WTC11 (cell line): ENCODE measurements at regions not wholly inside any gene's neighbourhood (a gene's known extent, or its start where the extent isn't known, plus 50 kb on each side); places are given as distances from the start of the nearest gene placed in this dataset.
A peak's percentile ranks its signal among the peaks of the same experiment; 100 is the strongest.

ENCODE experiments used
- ATAC-seq: fragments of 200-7000 bp; cut with Tn5 transposase; 2 replicates; pipeline ENCODE4 v1.10.0; 2021; ENCODE audit warnings: mild to moderate bottlenecking, moderate library complexity
- CTCF ChIA-PET: fragments of 300-600 bp; sonication (Branson Sonifier 250); formaldehyde crosslinking; loops from one replicate; lab custom pipeline; 2021; ENCODE audit warnings: antibody characterized with exemption; lab: Charles Lee
- POLR2A ChIA-PET: fragments of 350-600 bp; sonication (Branson Sonifier 250); formaldehyde crosslinking; loops from one replicate; lab custom pipeline; 2021; ENCODE audit warnings: antibody characterized with exemption; lab: Charles Lee
- DNase-seq: peaks from one replicate; pipeline ENCODE4 v3.0.0; 2021; ENCODE audit warnings: low spot score
- H3K27ac Mint-ChIP-seq: 2 replicates; pipeline ENCODE4 v1.8.0; 2021; ENCODE audit warnings: mixed read lengths
- H3K27me3 Mint-ChIP-seq: 2 replicates; pipeline ENCODE4 v1.8.0; 2021; ENCODE audit warnings: low read depth, mild to moderate bottlenecking, moderate library complexity, mixed read lengths
- H3K36me3 Mint-ChIP-seq: 2 replicates; pipeline ENCODE4 v1.8.0; 2021; ENCODE audit warnings: mixed read lengths
- H3K4me1 Mint-ChIP-seq: 2 replicates; pipeline ENCODE4 v1.8.0; 2022; ENCODE audit warnings: mixed read lengths
- H3K4me3 Mint-ChIP-seq: 2 replicates; pipeline ENCODE4 v1.8.0; 2021; ENCODE audit warnings: mild to moderate bottlenecking, moderate library complexity, mixed read lengths
- H3K9me3 Mint-ChIP-seq: 2 replicates; pipeline ENCODE4 v1.8.0; 2021; ENCODE audit warnings: mixed read lengths
- ETV6 ChIP-seq: sonication (generic); formaldehyde crosslinking; IDR thresholded peaks from 2 replicates; pipeline ENCODE4 v1.8.1; 2022; ENCODE audit warnings: mild to moderate bottlenecking, missing genetic modification reagents
- GABPB1 ChIP-seq: sonication (generic); formaldehyde crosslinking; IDR thresholded peaks from 2 replicates; pipeline ENCODE4 v1.8.1; 2023; ENCODE audit warnings: mild to moderate bottlenecking, missing genetic modification reagents
- GRHL2 ChIP-seq: fragments of 250-450 bp; sonication (Bioruptor Pico); IDR thresholded peaks from 2 replicates; pipeline ENCODE4 v1.8.0; 2022; ENCODE audit warnings: mild to moderate bottlenecking, moderate library complexity; ENCODE audit not compliant: insufficient replicate concordance, severe bottlenecking
- GTF2I ChIP-seq: fragments of 250-450 bp; sonication (Bioruptor Pico); conservative IDR thresholded peaks from 2 replicates; pipeline ENCODE4 v1.4.0; 2021; ENCODE audit warnings: mild to moderate bottlenecking
- HMGA2 ChIP-seq: fragments of 250-450 bp; sonication (Bioruptor Pico); IDR thresholded peaks from 2 replicates; pipeline ENCODE4 v1.4.0; 2021; ENCODE audit warnings: mild to moderate bottlenecking, moderate library complexity
- IRF2 ChIP-seq: sonication (generic); formaldehyde crosslinking; IDR thresholded peaks from 2 replicates; pipeline ENCODE4 v1.8.0; 2022; ENCODE audit warnings: low read depth, missing genetic modification reagents, borderline replicate concordance
- MXD4 ChIP-seq: fragments of 250-450 bp; sonication (Bioruptor Pico); IDR thresholded peaks from 2 replicates; pipeline ENCODE4 v1.8.0; 2021; ENCODE audit warnings: mild to moderate bottlenecking, moderate library complexity, borderline replicate concordance
- NFYB ChIP-seq: sonication (generic); formaldehyde crosslinking; conservative IDR thresholded peaks from 2 replicates; pipeline ENCODE4 v1.8.0; 2022; ENCODE audit warnings: low read depth, missing genetic modification reagents
- OVOL2 ChIP-seq: fragments of 250-450 bp; sonication (Bioruptor Pico); IDR thresholded peaks from 2 replicates; pipeline ENCODE4 v1.9.0; 2021; ENCODE audit warnings: mild to moderate bottlenecking, borderline replicate concordance
- RELA ChIP-seq: sonication (generic); formaldehyde crosslinking; IDR thresholded peaks from 2 replicates; pipeline ENCODE4 v1.8.1; 2022; ENCODE audit warnings: missing genetic modification reagents, mild to moderate bottlenecking, borderline replicate concordance
- ZNF138 ChIP-seq: sonication (generic); formaldehyde crosslinking; conservative IDR thresholded peaks from 2 replicates; pipeline ENCODE4 v1.8.1; 2022; ENCODE audit warnings: mild to moderate bottlenecking, moderate library complexity, missing genetic modification reagents
- ZNF232 ChIP-seq: sonication (generic); formaldehyde crosslinking; IDR thresholded peaks from 2 replicates; pipeline ENCODE4 v1.8.0; 2022; ENCODE audit warnings: mild to moderate bottlenecking, missing genetic modification reagents
- ZNF396 ChIP-seq: fragments of 250-450 bp; sonication (Bioruptor Pico); IDR thresholded peaks from 2 replicates; pipeline ENCODE4 v1.8.0; 2021; ENCODE audit warnings: mild to moderate bottlenecking, moderate library complexity, borderline replicate concordance
- ZNF671 ChIP-seq: fragments of 250-450 bp; sonication (Bioruptor Pico); IDR thresholded peaks from 2 replicates; pipeline ENCODE4 v1.8.0; 2021; ENCODE audit warnings: mild to moderate bottlenecking
- TF ChIP-seq, protein P1 (sequence below): sonication (generic); formaldehyde crosslinking; IDR thresholded peaks from 2 replicates; pipeline ENCODE4 v1.8.1; 2023; ENCODE audit warnings: mild to moderate bottlenecking, missing genetic modification reagents
- TF ChIP-seq, protein P2 (sequence below): sonication (generic); formaldehyde crosslinking; IDR thresholded peaks from 2 replicates; pipeline ENCODE4 v1.8.1; 2023; ENCODE audit warnings: mild to moderate bottlenecking, missing genetic modification reagents
- TF ChIP-seq, protein P3 (sequence below): sonication (generic); formaldehyde crosslinking; IDR thresholded peaks from 2 replicates; pipeline ENCODE4 v1.8.0; 2022; ENCODE audit warnings: mild to moderate bottlenecking, missing genetic modification reagents
- TF ChIP-seq, protein P4 (sequence below): sonication (generic); formaldehyde crosslinking; conservative IDR thresholded peaks from 2 replicates; pipeline ENCODE4 v1.8.1; 2022; ENCODE audit warnings: mild to moderate bottlenecking, missing genetic modification reagents
- TF ChIP-seq, protein P5 (sequence below): sonication (generic); formaldehyde crosslinking; IDR thresholded peaks from 2 replicates; pipeline ENCODE4 v1.8.1; 2022; ENCODE audit warnings: mild to moderate bottlenecking, missing genetic modification reagents, moderate library complexity, borderline replicate concordance
- TF ChIP-seq, protein P6 (sequence below): sonication (generic); formaldehyde crosslinking; IDR thresholded peaks from 2 replicates; pipeline ENCODE4 v1.8.1; 2022; ENCODE audit warnings: mild to moderate bottlenecking, moderate library complexity, missing genetic modification reagents
- TF ChIP-seq, protein P7 (sequence below): sonication (generic); formaldehyde crosslinking; IDR thresholded peaks from 2 replicates; pipeline ENCODE4 v1.8.1; 2023; ENCODE audit warnings: mild to moderate bottlenecking, missing genetic modification reagents, moderate library complexity

DNA sequence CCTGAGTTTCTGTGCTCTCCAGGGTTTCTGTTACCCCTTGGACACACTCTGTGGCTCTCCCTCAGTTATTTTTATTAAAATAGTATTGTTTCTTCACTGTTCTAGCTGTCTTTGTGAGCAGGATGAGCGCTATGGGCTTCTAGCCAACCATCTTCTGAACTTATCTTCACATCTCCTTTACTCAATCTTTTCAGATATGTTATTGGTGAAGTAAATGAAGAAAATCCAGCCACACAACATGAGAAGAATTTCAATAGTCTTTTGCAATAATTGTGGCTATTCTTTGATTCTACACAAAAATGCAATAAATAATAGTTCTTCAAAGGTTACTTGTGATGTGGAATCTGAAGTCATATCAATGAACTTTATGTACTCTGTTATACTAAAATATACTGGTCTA lies 80.3 kb upstream of the CAMK1G start:
- DNase-seq (no peak), ATAC-seq (no peak)
- CTCF ChIA-PET, result interaction anchor here (1.7 to 3.5 kb wide), 2 partner anchors 10 to 66 kb away, joined by 4 to 19 read pairs; no protein-coding TSS in a partner anchor
- Mint-ChIP-seq H3K27ac (no peak overlapping the region), H3K4me1 (peaks cover 13% of the 10 kb centered on the region), H3K36me3 (peaks cover 16% of the 10 kb centered on the region), H3K4me3 (no peak overlapping the region), H3K9me3 (peaks cover 27% of the 10 kb centered on the region), H3K27me3 (no peaks in the 10 kb centered on the region)
- POLR2A ChIA-PET, result no interaction called here
- TF ChIP-seq HMGA2 (CRISPR knock-in tag), result no peak
- TF ChIP-seq GTF2I (CRISPR knock-in tag), result no peak
- TF ChIP-seq, protein P1, sequence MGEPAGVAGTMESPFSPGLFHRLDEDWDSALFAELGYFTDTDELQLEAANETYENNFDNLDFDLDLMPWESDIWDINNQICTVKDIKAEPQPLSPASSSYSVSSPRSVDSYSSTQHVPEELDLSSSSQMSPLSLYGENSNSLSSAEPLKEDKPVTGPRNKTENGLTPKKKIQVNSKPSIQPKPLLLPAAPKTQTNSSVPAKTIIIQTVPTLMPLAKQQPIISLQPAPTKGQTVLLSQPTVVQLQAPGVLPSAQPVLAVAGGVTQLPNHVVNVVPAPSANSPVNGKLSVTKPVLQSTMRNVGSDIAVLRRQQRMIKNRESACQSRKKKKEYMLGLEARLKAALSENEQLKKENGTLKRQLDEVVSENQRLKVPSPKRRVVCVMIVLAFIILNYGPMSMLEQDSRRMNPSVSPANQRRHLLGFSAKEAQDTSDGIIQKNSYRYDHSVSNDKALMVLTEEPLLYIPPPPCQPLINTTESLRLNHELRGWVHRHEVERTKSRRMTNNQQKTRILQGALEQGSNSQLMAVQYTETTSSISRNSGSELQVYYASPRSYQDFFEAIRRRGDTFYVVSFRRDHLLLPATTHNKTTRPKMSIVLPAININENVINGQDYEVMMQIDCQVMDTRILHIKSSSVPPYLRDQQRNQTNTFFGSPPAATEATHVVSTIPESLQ (CRISPR knock-in tag), result no peak
- TF ChIP-seq MXD4 (CRISPR knock-in tag), result no peak
- TF ChIP-seq, protein P2, sequence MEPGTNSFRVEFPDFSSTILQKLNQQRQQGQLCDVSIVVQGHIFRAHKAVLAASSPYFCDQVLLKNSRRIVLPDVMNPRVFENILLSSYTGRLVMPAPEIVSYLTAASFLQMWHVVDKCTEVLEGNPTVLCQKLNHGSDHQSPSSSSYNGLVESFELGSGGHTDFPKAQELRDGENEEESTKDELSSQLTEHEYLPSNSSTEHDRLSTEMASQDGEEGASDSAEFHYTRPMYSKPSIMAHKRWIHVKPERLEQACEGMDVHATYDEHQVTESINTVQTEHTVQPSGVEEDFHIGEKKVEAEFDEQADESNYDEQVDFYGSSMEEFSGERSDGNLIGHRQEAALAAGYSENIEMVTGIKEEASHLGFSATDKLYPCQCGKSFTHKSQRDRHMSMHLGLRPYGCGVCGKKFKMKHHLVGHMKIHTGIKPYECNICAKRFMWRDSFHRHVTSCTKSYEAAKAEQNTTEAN (CRISPR knock-in tag), result no peak
- TF ChIP-seq GRHL2 (CRISPR knock-in tag), result no peak
- no peak for TF ChIP-seq ZNF232
- TF ChIP-seq, protein P3, sequence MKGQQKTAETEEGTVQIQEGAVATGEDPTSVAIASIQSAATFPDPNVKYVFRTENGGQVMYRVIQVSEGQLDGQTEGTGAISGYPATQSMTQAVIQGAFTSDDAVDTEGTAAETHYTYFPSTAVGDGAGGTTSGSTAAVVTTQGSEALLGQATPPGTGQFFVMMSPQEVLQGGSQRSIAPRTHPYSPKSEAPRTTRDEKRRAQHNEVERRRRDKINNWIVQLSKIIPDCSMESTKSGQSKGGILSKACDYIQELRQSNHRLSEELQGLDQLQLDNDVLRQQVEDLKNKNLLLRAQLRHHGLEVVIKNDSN (CRISPR knock-in tag), result no peak
- TF ChIP-seq, protein P4, sequence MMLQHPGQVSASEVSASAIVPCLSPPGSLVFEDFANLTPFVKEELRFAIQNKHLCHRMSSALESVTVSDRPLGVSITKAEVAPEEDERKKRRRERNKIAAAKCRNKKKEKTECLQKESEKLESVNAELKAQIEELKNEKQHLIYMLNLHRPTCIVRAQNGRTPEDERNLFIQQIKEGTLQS (CRISPR knock-in tag), result no peak
- no peak for TF ChIP-seq GABPB1 (CRISPR knock-in tag)
- no peak for TF ChIP-seq ETV6
- TF ChIP-seq, protein P5, sequence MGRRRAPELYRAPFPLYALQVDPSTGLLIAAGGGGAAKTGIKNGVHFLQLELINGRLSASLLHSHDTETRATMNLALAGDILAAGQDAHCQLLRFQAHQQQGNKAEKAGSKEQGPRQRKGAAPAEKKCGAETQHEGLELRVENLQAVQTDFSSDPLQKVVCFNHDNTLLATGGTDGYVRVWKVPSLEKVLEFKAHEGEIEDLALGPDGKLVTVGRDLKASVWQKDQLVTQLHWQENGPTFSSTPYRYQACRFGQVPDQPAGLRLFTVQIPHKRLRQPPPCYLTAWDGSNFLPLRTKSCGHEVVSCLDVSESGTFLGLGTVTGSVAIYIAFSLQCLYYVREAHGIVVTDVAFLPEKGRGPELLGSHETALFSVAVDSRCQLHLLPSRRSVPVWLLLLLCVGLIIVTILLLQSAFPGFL (CRISPR knock-in tag), result no peak

DNA sequence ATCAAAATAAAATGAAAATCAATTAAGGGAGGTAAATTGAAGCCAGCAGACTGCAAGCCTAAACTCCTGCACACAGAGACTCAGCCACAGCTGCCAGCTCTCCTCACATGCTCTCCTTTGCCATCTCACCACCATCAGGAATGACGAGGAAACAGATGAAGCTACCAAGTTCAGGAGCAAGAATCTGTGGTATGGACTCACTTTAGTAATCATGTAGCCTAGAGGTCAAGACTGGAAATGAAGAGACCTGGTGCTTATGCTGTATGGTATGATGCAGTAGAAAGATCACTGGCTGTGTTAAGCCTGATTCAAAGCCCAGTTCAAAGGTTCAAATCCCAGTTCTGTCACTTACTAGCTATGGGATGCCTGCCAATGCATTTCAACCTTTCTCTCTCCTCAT lies 78.9 kb upstream of the CAMK1G start:
- H3K4me1 Mint-ChIP-seq, result peaks cover 13% of the 10 kb centered on the region
- CTCF ChIA-PET, result interaction anchor here (0.8 to 1.5 kb wide), 2 partner anchors 9 to 10 kb away, joined by 3 read pairs; no protein-coding TSS in a partner anchor
- DNase-seq (no peak), ATAC-seq (peak; percentile 34; the same call in 1 of the 2 replicates)
- peaks cover 18% of the 10 kb centered on the region for H3K9me3 Mint-ChIP-seq
- TF ChIP-seq ZNF396 (CRISPR knock-in tag) (no peak), OVOL2 (CRISPR knock-in tag) (no peak), ZNF138 (CRISPR knock-in tag) (no peak), IRF2 (CRISPR knock-in tag) (no peak), ZNF671 (no peak), NFYB (CRISPR knock-in tag) (no peak), RELA (CRISPR knock-in tag) (no peak)
- TF ChIP-seq, protein P6, sequence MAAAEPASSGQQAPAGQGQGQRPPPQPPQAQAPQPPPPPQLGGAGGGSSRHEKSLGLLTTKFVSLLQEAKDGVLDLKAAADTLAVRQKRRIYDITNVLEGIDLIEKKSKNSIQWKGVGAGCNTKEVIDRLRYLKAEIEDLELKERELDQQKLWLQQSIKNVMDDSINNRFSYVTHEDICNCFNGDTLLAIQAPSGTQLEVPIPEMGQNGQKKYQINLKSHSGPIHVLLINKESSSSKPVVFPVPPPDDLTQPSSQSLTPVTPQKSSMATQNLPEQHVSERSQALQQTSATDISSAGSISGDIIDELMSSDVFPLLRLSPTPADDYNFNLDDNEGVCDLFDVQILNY, result no peak
- TF ChIP-seq, protein P7, sequence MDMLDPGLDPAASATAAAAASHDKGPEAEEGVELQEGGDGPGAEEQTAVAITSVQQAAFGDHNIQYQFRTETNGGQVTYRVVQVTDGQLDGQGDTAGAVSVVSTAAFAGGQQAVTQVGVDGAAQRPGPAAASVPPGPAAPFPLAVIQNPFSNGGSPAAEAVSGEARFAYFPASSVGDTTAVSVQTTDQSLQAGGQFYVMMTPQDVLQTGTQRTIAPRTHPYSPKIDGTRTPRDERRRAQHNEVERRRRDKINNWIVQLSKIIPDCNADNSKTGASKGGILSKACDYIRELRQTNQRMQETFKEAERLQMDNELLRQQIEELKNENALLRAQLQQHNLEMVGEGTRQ (CRISPR knock-in tag), result no peak
- TF ChIP-seq, protein P1 (CRISPR knock-in tag), result no peak
- POLR2A ChIA-PET, result no interaction called here
- no peak overlapping the region for H3K4me3 Mint-ChIP-seq
- peaks cover 13% of the 10 kb centered on the region for H3K36me3 Mint-ChIP-seq
- no peaks in the 10 kb centered on the region for H3K27me3 Mint-ChIP-seq
- H3K27ac Mint-ChIP-seq, result no peak overlapping the region
